Calu3 (cell line): ENCODE measurements at regions not wholly inside any gene's neighbourhood (a gene's known extent, or its start where the extent isn't known, plus 50 kb on each side); places are given as distances from the start of the nearest gene placed in this dataset.

Source experiments
- BruUV-seq: library from RNA; stranded (reverse); fragments of 400-500 nt; replicated peaks from 2 replicates; lab custom pipeline; 2021; lab: Mats Ljungman, UMichigan
- CTCF ChIA-PET: fragments of 300-600 bp; sonication (Branson Sonifier 250); formaldehyde crosslinking; loops from one replicate; lab custom pipeline; 2022; ENCODE audit warnings: antibody characterized with exemption; lab: Charles Lee
- DNase-seq: peaks from one replicate; pipeline ENCODE4 v3.0.0; 2022
- H3K27ac Mint-ChIP-seq: one replicate; pipeline ENCODE4 v1.8.0; 2022; ENCODE audit warnings: mixed read lengths; ENCODE audit not compliant: unreplicated experiment
- H3K27me3 Mint-ChIP-seq: one replicate; pipeline ENCODE4 v1.8.0; 2022; ENCODE audit warnings: mixed read lengths; ENCODE audit not compliant: unreplicated experiment
- H3K36me3 Mint-ChIP-seq: one replicate; pipeline ENCODE4 v1.8.0; 2022; ENCODE audit warnings: mild to moderate bottlenecking, moderate library complexity, mixed read lengths; ENCODE audit not compliant: insufficient read depth, unreplicated experiment
- H3K4me1 Mint-ChIP-seq: one replicate; pipeline ENCODE4 v1.8.0; 2022; ENCODE audit warnings: mild to moderate bottlenecking, low read depth, mixed read lengths; ENCODE audit not compliant: unreplicated experiment
- H3K4me3 Mint-ChIP-seq: one replicate; pipeline ENCODE4 v1.8.0; 2022; ENCODE audit warnings: mild to moderate bottlenecking, low read depth, moderate library complexity, mixed read lengths; ENCODE audit not compliant: unreplicated experiment
- H3K9me3 Mint-ChIP-seq: one replicate; pipeline ENCODE4 v1.8.0; 2022; ENCODE audit warnings: low read depth, mixed read lengths; ENCODE audit not compliant: unreplicated experiment
- CTCF ChIP-seq: fragments of 200-600 bp; IDR thresholded peaks from one replicate; pipeline ENCODE4 v1.8.0; 2022; ENCODE audit warnings: antibody characterized with exemption; ENCODE audit not compliant: unreplicated experiment
- intact Hi-C: fragments of 100-400 bp; cut with micrococcal nuclease; formaldehyde crosslinking; loops from one replicate; pipeline ENCODE4 v1.10.0; 2022; ENCODE audit not compliant: unreplicated experiment

- H3K9me3 Mint-ChIP-seq, result no peaks in the 10 kb centered on the region
- H3K27ac Mint-ChIP-seq, result no peak overlapping the region
- DNase-seq, result no peak
- no peaks in the 10 kb centered on the region for H3K4me1 Mint-ChIP-seq
- no peak overlapping the region for H3K4me3 Mint-ChIP-seq
- intact Hi-C loops, result no loop called here
- CTCF ChIA-PET, result no interaction called here
- BruUV-seq, result no TSS peak
- no peaks in the 10 kb centered on the region for H3K36me3 Mint-ChIP-seq
- H3K27me3 Mint-ChIP-seq, result no peaks in the 10 kb centered on the region
- no peak for TF ChIP-seq CTCF
Observed at GRCh38 chr11:25339281-25339680, 842.4 kb downstream of the LUZP2 start.

- TF ChIP-seq CTCF, result no peak
- no peak overlapping the region for H3K4me3 Mint-ChIP-seq
- H3K9me3 Mint-ChIP-seq, result peaks cover 2% of the 10 kb centered on the region
- DNase-seq, result no peak
- no peaks in the 10 kb centered on the region for H3K4me1 Mint-ChIP-seq
- no TSS peak for BruUV-seq
- H3K27ac Mint-ChIP-seq, result no peak overlapping the region
- intact Hi-C loops, result no loop called here
- CTCF ChIA-PET, result no interaction called here
- H3K27me3 Mint-ChIP-seq, result no peaks in the 10 kb centered on the region
- H3K36me3 Mint-ChIP-seq, result no peaks in the 10 kb centered on the region
Observed at GRCh38 chr11:25349537-25349936, 852.7 kb downstream of the LUZP2 start.

GRCh38 chr11:25350899-25351803 lies 854.3 kb downstream of the LUZP2 start:
- CTCF ChIA-PET, result no interaction called here
- no TSS peak for BruUV-seq
- no peak overlapping the region for H3K27ac Mint-ChIP-seq

GRCh38 chr11:25357133-25357532 lies 860.3 kb downstream of the LUZP2 start:
- BruUV-seq, result no TSS peak
- intact Hi-C loops, result no loop called here

More at GRCh38 chr11:25350899-25351803, 854.3 kb downstream of the LUZP2 start:
- Mint-ChIP-seq H3K9me3 (peaks cover 2% of the 10 kb centered on the region), H3K4me3 (no peak overlapping the region), H3K27me3 (no peaks in the 10 kb centered on the region), H3K36me3 (no peaks in the 10 kb centered on the region), H3K4me1 (no peaks in the 10 kb centered on the region)
- intact Hi-C loops, result no loop called here
- no peak for DNase-seq
- TF ChIP-seq CTCF, result no peak

More at GRCh38 chr11:25357133-25357532, 860.3 kb downstream of the LUZP2 start:
- no peak for TF ChIP-seq CTCF
- Mint-ChIP-seq H3K4me3 (no peak overlapping the region), H3K4me1 (no peaks in the 10 kb centered on the region), H3K27ac (no peak overlapping the region), H3K9me3 (peaks cover 1% of the 10 kb centered on the region), H3K36me3 (no peaks in the 10 kb centered on the region), H3K27me3 (no peaks in the 10 kb centered on the region)
- CTCF ChIA-PET, result no interaction called here
- DNase-seq, result no peak
